ENCODE measurements at regions not wholly inside any gene's neighbourhood (a gene's known extent, or its start where the extent isn't known, plus 50 kb on each side); places are given as distances from the start of the nearest gene placed in this dataset.

DNA sequence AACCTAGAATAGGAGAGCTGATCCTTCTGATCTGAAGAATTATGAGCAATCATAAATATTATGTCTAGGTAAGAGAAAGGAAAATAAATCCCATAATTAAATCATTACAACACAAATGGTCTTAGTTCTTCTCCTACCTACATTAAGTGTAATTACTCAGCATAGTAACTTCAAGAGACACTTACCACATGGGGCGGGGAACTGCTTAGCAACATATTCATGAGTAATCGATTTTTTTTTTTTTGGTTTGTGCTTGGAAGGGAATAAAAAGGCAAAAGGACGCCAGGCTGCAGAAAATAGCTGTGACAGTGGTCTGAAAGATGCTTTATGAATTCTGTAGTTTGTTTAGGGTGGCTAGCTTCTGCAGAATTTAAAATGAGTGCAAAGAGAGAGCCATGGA lies 103.3 kb upstream of the HTR2A start:
- no peaks in the 10 kb centered on the region for H3K9me3 ChIP-seq (replicated peaks in 1 of 3)
- no peak overlapping the region for H3K27ac ChIP-seq
- no peak overlapping the region for H3K4me3 ChIP-seq
- no peaks in the 10 kb centered on the region for H3K4me1 ChIP-seq (replicated peaks in 1 of 2)
- TF ChIP-seq CTCF (IDR thresholded peaks at IDR 0.05), result no peak
- no peak for TF ChIP-seq POLR2A (IDR thresholded peaks at IDR 0.05)
- no peaks in the 10 kb centered on the region for H3K36me3 ChIP-seq (replicated peaks in 1 of 2)
- no peak for DNase-seq
- 66 to 68% (median 67%) methylated on average over 3 of the region's 3 CpGs for WGBS, 4 donors
- intact Hi-C loops (cut with DNase I), result no loop called here
- H3K27me3 ChIP-seq, result peaks cover 16% of the 10 kb centered on the region

DNA sequence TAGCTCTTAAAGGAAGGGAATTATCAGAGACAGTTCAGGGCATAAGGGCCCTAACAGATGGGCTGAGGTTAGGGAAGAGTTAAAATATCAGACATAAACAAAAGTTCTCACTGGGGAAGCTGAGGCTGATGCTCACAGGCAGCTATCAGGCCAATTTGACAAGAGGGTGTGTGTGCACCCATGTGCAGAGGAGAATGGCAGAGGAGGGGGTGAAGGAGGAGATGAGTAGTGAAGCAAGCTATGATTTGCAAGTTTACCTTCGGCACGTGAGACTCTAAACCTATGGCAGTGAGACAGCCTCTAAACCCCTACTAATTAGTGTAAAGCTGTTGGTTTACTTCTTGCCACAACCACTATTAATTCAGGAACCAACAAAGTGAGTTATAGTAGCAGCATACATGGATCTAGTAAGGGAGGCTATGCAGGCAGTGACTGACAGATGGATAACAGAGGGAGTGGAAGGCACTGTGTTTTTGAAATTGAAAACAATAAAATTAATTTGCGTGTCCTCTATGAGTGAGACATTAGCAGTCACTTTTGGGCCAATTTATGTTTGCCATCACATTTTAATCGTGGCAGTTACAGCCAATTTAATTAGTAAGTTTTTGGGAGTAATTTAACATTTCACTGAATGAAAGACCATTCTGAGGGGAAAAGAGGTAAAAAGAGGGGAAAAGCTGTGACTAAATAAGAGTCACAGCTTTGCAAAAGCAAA lies 99.6 kb upstream of the HTR2A start:
- H3K27me3 ChIP-seq, result peaks cover 13% of the 10 kb centered on the region
- DNase-seq, result no peak
- intact Hi-C loops (cut with DNase I), result no loop called here

GRCh38 chr13:46995874-46996273 lies 99.0 kb upstream of the HTR2A start:
- no peak overlapping the region for H3K4me3 ChIP-seq
- intact Hi-C loops (cut with DNase I), result no loop called here
- H3K4me1 ChIP-seq (replicated peaks in 1 of 2), result peaks cover 0 to 4% of the 10 kb centered on the region in 2 donors
- H3K27ac ChIP-seq, result no peak overlapping the region
- peaks cover 10% of the 10 kb centered on the region for H3K27me3 ChIP-seq
- WGBS, 4 donors, result 53 to 63% (median 61%) methylated on average over 1 of the region's 1 CpG
- no peaks in the 10 kb centered on the region for H3K9me3 ChIP-seq (replicated peaks in 1 of 3)
- no peak for TF ChIP-seq POLR2A (IDR thresholded peaks at IDR 0.05)
- TF ChIP-seq CTCF (IDR thresholded peaks at IDR 0.05), result no peak
- no peak for DNase-seq
- H3K36me3 ChIP-seq (replicated peaks in 1 of 2), result no peaks in the 10 kb centered on the region

More for the DNA sequence above, 99.6 kb upstream of the HTR2A start:
- Histone ChIP-seq H3K4me3 (no peak overlapping the region), H3K36me3 (replicated peaks in 1 of 2) (no peaks in the 10 kb centered on the region), H3K9me3 (replicated peaks in 1 of 3) (no peaks in the 10 kb centered on the region), H3K27ac (no peak overlapping the region), H3K4me1 (replicated peaks in 1 of 2) (no peaks in the 10 kb centered on the region)
- WGBS, 4 donors, result 83 to 91% (median 88%) methylated on average over 4 of the region's 4 CpGs
- TF ChIP-seq CTCF (IDR thresholded peaks at IDR 0.05), result no peak

- peaks cover 5% of the 10 kb centered on the region for H3K27me3 ChIP-seq
- H3K4me1 ChIP-seq (replicated peaks in 1 of 2), result peaks cover 0 to 4% of the 10 kb centered on the region in 2 donors
- H3K4me3 ChIP-seq, result no peak overlapping the region
- no peaks in the 10 kb centered on the region for H3K36me3 ChIP-seq (replicated peaks in 1 of 2)
- H3K27ac ChIP-seq, result no peak overlapping the region
- 87 to 92% (median 88%) methylated on average over 7 of the region's 7 CpGs for WGBS, 4 donors
- no peak for DNase-seq
- no peaks in the 10 kb centered on the region for H3K9me3 ChIP-seq (replicated peaks in 1 of 3)
- TF ChIP-seq CTCF (IDR thresholded peaks at IDR 0.05) (no peak), POLR2A (IDR thresholded peaks at IDR 0.05) (no peak)
- intact Hi-C loops (cut with DNase I), result no loop called here
Measured at GRCh38 chr13:46994492-46994891, 97.6 kb upstream of the HTR2A start.

Measured in adrenal gland (tissue), 9 donors.